Brain microvascular endothelial cell (primary cell): ENCODE measurements at regions not wholly inside any gene's neighbourhood (a gene's known extent, or its start where the extent isn't known, plus 50 kb on each side); places are given as distances from the start of the nearest gene placed in this dataset.

Experiments
- DNase-seq: peaks from one replicate; pipeline ENCODE4 v3.0.0-alpha.2; 2020
- H3K27ac ChIP-seq: fragments of 250-450 bp; sonication (Bioruptor Pico); 2 replicates; pipeline ENCODE4 v1.5.1; 2020; ENCODE audit warnings: mild to moderate bottlenecking, moderate library complexity
- H3K27me3 ChIP-seq: fragments of 250-450 bp; sonication (Bioruptor Pico); replicated peaks from 2 replicates; pipeline ENCODE4 v1.5.1; 2020; ENCODE audit warnings: mild to moderate bottlenecking
- H3K36me3 ChIP-seq: fragments of 250-450 bp; sonication (Bioruptor Pico); replicated peaks from 2 replicates; pipeline ENCODE4 v1.5.1; 2020; ENCODE audit warnings: mild to moderate bottlenecking
- H3K4me3 ChIP-seq: 2 replicates; pipeline ENCODE4 v1.5.1; 2011; ENCODE audit warnings: low read depth, mild to moderate bottlenecking, control low read depth, low read length, moderate library complexity
- CTCF ChIP-seq: IDR thresholded peaks from 2 replicates; pipeline ENCODE4 v1.5.1; 2011; ENCODE audit warnings: low read depth, mild to moderate bottlenecking, moderate library complexity, low read length, control low read depth, inconsistent platforms; ENCODE audit errors: missing control alignments
- in situ Hi-C: cut with HindIII; loops from 2 replicates; pipeline ENCODE4 v1.10.0; 2017; ENCODE audit warnings: low sequenced_read_pairs, low pct_ligation_motif_present

- Histone ChIP-seq H3K27me3 (no peaks in the 10 kb centered on the region), H3K4me3 (no peak overlapping the region), H3K36me3 (no peaks in the 10 kb centered on the region), H3K27ac (peak overlapping the region; percentile 54)
- TF ChIP-seq CTCF, result no peak
- in situ Hi-C loops, result no loop called here
- peak; percentile 61 for DNase-seq
Observed at GRCh38 chr6:4381381-4381780, 246.0 kb upstream of the ECI2 start.

GRCh38 chr6:4380881-4381281 is 245.5 kb upstream of the ECI2 start:
- DNase-seq, result no peak
- no peak overlapping the region for H3K4me3 ChIP-seq
- H3K27me3 ChIP-seq, result no peaks in the 10 kb centered on the region
- no peaks in the 10 kb centered on the region for H3K36me3 ChIP-seq
- TF ChIP-seq CTCF, result no peak
- in situ Hi-C loops, result no loop called here
- H3K27ac ChIP-seq, result peak overlapping the region; percentile 54

- no peak for TF ChIP-seq CTCF
- no peak overlapping the region for H3K4me3 ChIP-seq
- H3K36me3 ChIP-seq, result no peaks in the 10 kb centered on the region
- H3K27me3 ChIP-seq, result no peaks in the 10 kb centered on the region
- no peak overlapping the region for H3K27ac ChIP-seq
- no peak for DNase-seq
- in situ Hi-C loops, result no loop called here
Observed at GRCh38 chr6:4379958-4380357, 244.6 kb upstream of the ECI2 start.

GRCh38 chr6:4378319-4378996 is 243.1 kb upstream of the ECI2 start:
- no peaks in the 10 kb centered on the region for H3K36me3 ChIP-seq
- in situ Hi-C loops, result no loop called here
- no peak overlapping the region for H3K4me3 ChIP-seq
- H3K27ac ChIP-seq, result no peak overlapping the region
- no peaks in the 10 kb centered on the region for H3K27me3 ChIP-seq
- no peak for TF ChIP-seq CTCF
- no peak for DNase-seq

- H3K36me3 ChIP-seq, result no peaks in the 10 kb centered on the region
- no peaks in the 10 kb centered on the region for H3K27me3 ChIP-seq
- in situ Hi-C loops, result no loop called here
- H3K4me3 ChIP-seq, result no peak overlapping the region
- H3K27ac ChIP-seq, result no peak overlapping the region
- DNase-seq, result no peak
- TF ChIP-seq CTCF, result no peak
Observed at GRCh38 chr6:4377603-4378002, 242.2 kb upstream of the ECI2 start.

- H3K4me3 ChIP-seq, result no peak overlapping the region
- DNase-seq, result no peak
- TF ChIP-seq CTCF, result no peak
- in situ Hi-C loops, result no loop called here
- H3K36me3 ChIP-seq, result no peaks in the 10 kb centered on the region
- no peak overlapping the region for H3K27ac ChIP-seq
- H3K27me3 ChIP-seq, result no peaks in the 10 kb centered on the region
Observed at GRCh38 chr6:4374216-4374615, 238.8 kb upstream of the ECI2 start.
